DND-41 (cell line): ENCODE measurements at regions not wholly inside any gene's neighbourhood (a gene's known extent, or its start where the extent isn't known, plus 50 kb on each side); places are given as distances from the start of the nearest gene placed in this dataset.

Experiments used
- ATAC-seq: fragments of 200-7000 bp; cut with Tn5 transposase; 3 replicates; pipeline ENCODE4 v1.9.1; 2021; ENCODE audit warnings: low read depth; ENCODE audit not compliant: insufficient read depth
- DNase-seq: peaks from one replicate; pipeline ENCODE4 v3.0.0-alpha.2; 2020
- H2AFZ ChIP-seq: 2 replicates; pipeline ENCODE4 v1.6.0; 2012; ENCODE audit warnings: low read depth, low read length
- H3K27ac ChIP-seq: 2 replicates; pipeline ENCODE4 v1.5.1; 2012; ENCODE audit warnings: low read length, inconsistent platforms
- H3K27me3 ChIP-seq: fragments of 200-600 bp; sonication (generic); 2 replicates; pipeline ENCODE4 v1.6.0; 2012; ENCODE audit warnings: low read length, mild to moderate bottlenecking, inconsistent platforms; ENCODE audit not compliant: insufficient read depth, poor library complexity
- H3K36me3 ChIP-seq: 2 replicates; pipeline ENCODE4 v1.5.1; 2012; ENCODE audit warnings: low read length, inconsistent platforms; ENCODE audit not compliant: insufficient read depth
- H3K4me1 ChIP-seq: 2 replicates; pipeline ENCODE4 v1.5.1; 2012; ENCODE audit warnings: mild to moderate bottlenecking, low read length; ENCODE audit not compliant: insufficient read depth
- H3K4me2 ChIP-seq: 2 replicates; pipeline ENCODE4 v1.6.0; 2012; ENCODE audit warnings: mild to moderate bottlenecking, moderate library complexity, low read length, inconsistent platforms; ENCODE audit not compliant: insufficient read depth
- H3K4me3 ChIP-seq, 2 experiments: fragments of 200-600 bp in 1 of 2; shearing (Covaris generic) in 1 of 2; 2 replicates each; pipeline ENCODE4 v1.5.1; 2012 to 2016; ENCODE audit warnings: inconsistent platforms in 2 of 2, low read length in 2 of 2, mild to moderate bottlenecking in 2 of 2, low read depth in 1 of 2, moderate library complexity in 1 of 2
- H3K79me2 ChIP-seq: 2 replicates; pipeline ENCODE4 v1.6.0; 2012; ENCODE audit warnings: low read length, inconsistent platforms; ENCODE audit not compliant: insufficient read depth
- H3K9ac ChIP-seq: 2 replicates; pipeline ENCODE4 v1.6.0; 2012; ENCODE audit warnings: low read depth, mild to moderate bottlenecking, inconsistent platforms, low read length, moderate library complexity
- H3K9me3 ChIP-seq: 2 replicates; pipeline ENCODE4 v1.5.1; 2012; ENCODE audit warnings: low read length, moderate library complexity, mild to moderate bottlenecking, inconsistent platforms; ENCODE audit not compliant: insufficient read depth, severe bottlenecking
- H4K20me1 ChIP-seq: 2 replicates; pipeline ENCODE4 v1.6.0; 2012; ENCODE audit warnings: low read length; ENCODE audit not compliant: insufficient read depth
- CTCF ChIP-seq: IDR thresholded peaks from 2 replicates; pipeline ENCODE4 v1.5.1; 2012; ENCODE audit warnings: borderline replicate concordance, low read length, moderate library complexity, mild to moderate bottlenecking; ENCODE audit not compliant: poor library complexity, severe bottlenecking; ENCODE audit errors: extremely low read depth
- EZH2 ChIP-seq: IDR thresholded peaks from 3 replicates; pipeline ENCODE4 v1.6.1; 2012; ENCODE audit warnings: borderline replicate concordance, low read depth, mild to moderate bottlenecking, moderate library complexity, low read length, inconsistent platforms; ENCODE audit not compliant: severe bottlenecking

DNA sequence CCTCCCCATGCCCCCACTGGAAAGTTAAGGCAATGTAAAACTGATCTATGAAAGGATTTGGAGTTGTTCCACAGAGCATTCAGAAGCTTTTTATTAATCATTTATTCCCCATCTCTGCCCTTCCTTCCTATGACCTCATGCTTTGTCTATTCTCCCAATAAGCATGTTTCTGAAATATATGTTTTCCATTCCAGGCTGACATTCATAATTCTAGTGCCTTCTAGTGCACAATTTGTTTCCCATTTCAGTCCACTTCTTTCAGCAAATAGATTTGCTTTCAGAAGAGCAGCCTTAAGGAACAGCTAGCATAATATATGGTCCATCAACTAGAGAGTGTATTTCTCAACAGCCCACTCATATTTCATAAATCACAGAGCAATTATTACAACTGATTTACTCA lies 77.1 kb upstream of the ATXN3L start:
- Histone ChIP-seq H2AFZ (no peak overlapping the region), H3K27ac (no peak overlapping the region), H3K9ac (no peak overlapping the region), H3K4me1 (no peaks in the 10 kb centered on the region), H3K9me3 (no peaks in the 10 kb centered on the region), H3K27me3 (no peaks in the 10 kb centered on the region), H4K20me1 (no peaks in the 10 kb centered on the region), H3K4me3 (no peak overlapping the region), H3K4me2 (no peak overlapping the region), H3K79me2 (no peaks in the 10 kb centered on the region), H3K36me3 (no peaks in the 10 kb centered on the region)
- no peak for DNase-seq
- TF ChIP-seq CTCF (no peak), EZH2 (no peak)
- ATAC-seq: no peak

GRCh38 chrX:13389501-13389900 lies 69.6 kb upstream of the ATXN3L start:
- Histone ChIP-seq H3K27ac (no peak overlapping the region), H3K36me3 (no peaks in the 10 kb centered on the region), H3K4me1 (no peaks in the 10 kb centered on the region), H3K27me3 (no peaks in the 10 kb centered on the region), H3K9ac (no peak overlapping the region), H2AFZ (no peak overlapping the region), H4K20me1 (no peaks in the 10 kb centered on the region), H3K4me3 (no peak overlapping the region), H3K9me3 (no peaks in the 10 kb centered on the region), H3K4me2 (no peak overlapping the region), H3K79me2 (no peaks in the 10 kb centered on the region)
- TF ChIP-seq EZH2 (no peak), CTCF (no peak)
- no peak for DNase-seq
- no peak for ATAC-seq

DNA sequence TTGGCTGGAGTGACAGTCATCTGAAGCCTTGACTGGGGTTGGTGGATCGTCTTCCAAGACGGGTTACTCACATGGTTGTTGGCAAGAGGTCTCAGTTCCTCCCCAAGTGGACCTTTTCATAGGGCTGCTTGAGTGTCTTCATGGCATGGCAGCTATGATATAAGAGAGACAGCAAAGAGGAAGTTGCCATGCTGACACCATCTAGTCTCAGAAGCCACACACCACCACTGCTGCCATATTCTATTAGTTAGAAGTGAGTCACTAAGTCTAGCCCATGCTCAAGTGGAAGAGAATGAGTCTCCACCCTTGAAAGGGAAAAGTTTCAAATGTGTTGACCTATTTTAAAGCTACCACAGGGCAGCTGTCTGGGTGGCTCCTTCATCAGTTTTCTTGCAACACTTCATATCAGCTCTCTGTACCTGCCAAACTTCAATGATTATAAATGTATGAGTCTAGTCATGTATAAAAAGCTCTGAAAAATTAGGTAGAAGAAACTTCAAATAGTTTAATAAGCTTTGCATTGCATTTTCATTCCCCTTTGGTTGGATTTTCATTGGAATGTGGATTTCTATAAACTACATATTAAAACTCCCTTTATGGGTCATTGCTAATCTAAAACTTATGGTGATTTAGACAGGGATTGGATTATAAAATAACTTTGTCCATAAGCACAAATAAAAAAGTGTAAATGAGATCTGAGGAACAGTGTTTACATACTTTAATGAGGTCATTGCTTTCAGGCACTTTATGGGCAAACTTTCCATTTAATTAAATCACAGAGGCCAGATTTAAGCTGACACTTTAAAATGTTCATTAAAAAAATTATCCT lies 68.0 kb upstream of the ATXN3L start:
- no peak overlapping the region for H3K4me2 ChIP-seq
- no peaks in the 10 kb centered on the region for H3K27me3 ChIP-seq
- no peaks in the 10 kb centered on the region for H3K79me2 ChIP-seq
- no peak overlapping the region for H3K4me3 ChIP-seq
- H3K36me3 ChIP-seq: no peaks in the 10 kb centered on the region
- no peak for ATAC-seq
- no peaks in the 10 kb centered on the region for H4K20me1 ChIP-seq
- no peak for DNase-seq
- H3K4me1 ChIP-seq: no peaks in the 10 kb centered on the region
- H2AFZ ChIP-seq: no peak overlapping the region
- TF ChIP-seq EZH2: no peak
- no peak for TF ChIP-seq CTCF
- no peak overlapping the region for H3K9ac ChIP-seq
- H3K9me3 ChIP-seq: no peaks in the 10 kb centered on the region
- H3K27ac ChIP-seq: no peak overlapping the region

DNA sequence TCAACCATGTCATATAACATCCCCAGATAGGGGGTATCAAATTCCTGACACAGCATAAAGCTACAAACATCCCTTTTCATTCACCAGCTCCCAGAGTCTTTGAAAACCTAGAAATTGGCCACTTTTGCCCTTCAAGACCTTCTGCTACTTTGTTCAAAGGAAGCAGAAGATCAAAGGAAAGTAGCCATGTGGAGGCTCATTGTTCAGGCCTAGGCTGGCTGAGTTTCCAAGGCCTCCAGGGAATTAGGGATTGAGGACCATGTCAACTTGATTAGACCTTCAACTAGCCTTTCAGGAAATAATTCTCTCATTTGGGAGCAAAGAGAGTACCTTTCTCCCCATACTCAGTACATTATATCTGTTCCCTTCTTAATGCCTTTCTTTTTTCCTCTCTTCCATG lies 66.8 kb upstream of the ATXN3L start:
- no peaks in the 10 kb centered on the region for H3K9me3 ChIP-seq
- H3K27me3 ChIP-seq: no peaks in the 10 kb centered on the region
- H3K79me2 ChIP-seq: no peaks in the 10 kb centered on the region
- no peak for TF ChIP-seq CTCF
- no peak for TF ChIP-seq EZH2
- no peak overlapping the region for H3K4me3 ChIP-seq
- H2AFZ ChIP-seq: no peak overlapping the region
- no peaks in the 10 kb centered on the region for H4K20me1 ChIP-seq
- DNase-seq (no peak), ATAC-seq (no peak)
- H3K9ac ChIP-seq: no peak overlapping the region
- no peak overlapping the region for H3K27ac ChIP-seq
- H3K4me2 ChIP-seq: no peak overlapping the region
- no peaks in the 10 kb centered on the region for H3K36me3 ChIP-seq
- H3K4me1 ChIP-seq: no peaks in the 10 kb centered on the region
